ENCODE measurements at regions not wholly inside any gene's neighbourhood (a gene's known extent, or its start where the extent isn't known, plus 50 kb on each side); places are given as distances from the start of the nearest gene placed in this dataset.

- no peak for DNase-seq
These were observed 323.5 kb downstream of the PHF14 start for GRCh38 chr7:11297126-11297625.

GRCh38 chr7:11297764-11298163, 324.1 kb downstream of the PHF14 start:
- no peak for DNase-seq

GRCh38 chr7:11298220-11298619, 324.5 kb downstream of the PHF14 start:
- DNase-seq: no peak

- DNase-seq: no peak
These were observed 326.6 kb downstream of the PHF14 start for GRCh38 chr7:11300241-11300640.

GRCh38 chr7:11302121-11302520, 328.4 kb downstream of the PHF14 start:
- no peak for DNase-seq

- DNase-seq: no peak
These were observed 340.1 kb downstream of the PHF14 start for GRCh38 chr7:11313801-11314200.

GRCh38 chr7:11315666-11316258, 342.1 kb downstream of the PHF14 start:
- no peak for DNase-seq

- DNase-seq: no peak
These were observed 344.1 kb downstream of the PHF14 start for GRCh38 chr7:11317766-11318165.

- DNase-seq: no peak
These were observed 346.0 kb downstream of the PHF14 start for GRCh38 chr7:11319491-11320274.
